Hepatocyte (in vitro differentiated cells): ENCODE measurements at regions not wholly inside any gene's neighbourhood (a gene's known extent, or its start where the extent isn't known, plus 50 kb on each side); places are given as distances from the start of the nearest gene placed in this dataset.
"Not testable (repeated sequence)": the region's sequence is repeated elsewhere in the genome, so short reads cannot be mapped to it uniquely, and the experiment has no call there.

Experiments used
- DNase-seq: peaks from one replicate; pipeline ENCODE4 v3.0.0-alpha.2; 2016; ENCODE audit warnings: low spot score
- H2AFZ ChIP-seq: fragments of 200-600 bp; sonication (generic); 2 replicates; pipeline ENCODE4 v1.6.0; 2016; ENCODE audit warnings: antibody characterized with exemption, mild to moderate bottlenecking
- H3K27ac ChIP-seq: fragments of 200-600 bp; sonication (generic); 2 replicates; pipeline ENCODE4 v1.5.1; 2016; ENCODE audit warnings: mild to moderate bottlenecking
- H3K27me3 ChIP-seq: fragments of 200-600 bp; sonication (generic); 2 replicates; pipeline ENCODE4 v1.6.1; 2016
- H3K36me3 ChIP-seq: fragments of 200-600 bp; sonication (generic); replicated peaks from 2 replicates; pipeline ENCODE4 v1.5.1; 2016; ENCODE audit warnings: low read depth; ENCODE audit not compliant: insufficient read depth
- H3K4me1 ChIP-seq: fragments of 200-600 bp; sonication (generic); 2 replicates; pipeline ENCODE4 v1.5.1; 2016; ENCODE audit warnings: mild to moderate bottlenecking, moderate library complexity; ENCODE audit not compliant: insufficient read depth
- H3K4me2 ChIP-seq: fragments of 200-600 bp; sonication (generic); 2 replicates; pipeline ENCODE4 v1.6.0; 2016
- H3K4me3 ChIP-seq: fragments of 200-600 bp; sonication (generic); 2 replicates; pipeline ENCODE4 v1.5.1; 2016; ENCODE audit warnings: mild to moderate bottlenecking
- H3K79me2 ChIP-seq: fragments of 200-600 bp; sonication (generic); 2 replicates; pipeline ENCODE4 v1.6.0; 2017; ENCODE audit warnings: mild to moderate bottlenecking
- H3K9me2 ChIP-seq: fragments of 200-600 bp; sonication (generic); replicated peaks from 2 replicates; pipeline ENCODE4 v1.6.0; 2017; ENCODE audit warnings: mild to moderate bottlenecking; ENCODE audit not compliant: insufficient read depth
- H3K9me3 ChIP-seq: fragments of 200-600 bp; sonication (generic); 2 replicates; pipeline ENCODE4 v1.5.1; 2016; ENCODE audit warnings: low read depth, mild to moderate bottlenecking
- H4K20me1 ChIP-seq: fragments of 200-600 bp; sonication (generic); 2 replicates; pipeline ENCODE4 v1.6.0; 2016; ENCODE audit warnings: mild to moderate bottlenecking; ENCODE audit not compliant: insufficient read depth, poor library complexity, severe bottlenecking
- CTCF ChIP-seq: fragments of 200-600 bp; sonication (generic); IDR thresholded peaks from 2 replicates; pipeline ENCODE4 v1.5.1; 2016; ENCODE audit warnings: antibody characterized with exemption, mild to moderate bottlenecking; ENCODE audit not compliant: poor library complexity
- EZH2 ChIP-seq: fragments of 200-600 bp; sonication (generic); IDR thresholded peaks from 2 replicates; pipeline ENCODE4 v1.6.1; 2016; ENCODE audit warnings: antibody characterized with exemption, mild to moderate bottlenecking, borderline replicate concordance
- EZH2phosphoT487 ChIP-seq: fragments of 200-600 bp; sonication (generic); IDR thresholded peaks from one replicate; pipeline ENCODE4 v1.6.1; 2018; ENCODE audit warnings: antibody characterized with exemption, mild to moderate bottlenecking, low read depth, moderate library complexity; ENCODE audit not compliant: unreplicated experiment, severe bottlenecking
- WGBS: methylation state at CpG from one replicate; pipeline ENCODE4 v1.1.6; 2016; ENCODE audit warnings: low lambda C conversion rate; ENCODE audit errors: missing lambda C conversion rate; 5-methylcytosine and 5-hydroxymethylcytosine counted together

GRCh38 chr6:86715676-86716075, 221.7 kb upstream of the HTR1E start:
- Histone ChIP-seq H3K4me1 (peaks cover 17% of the 10 kb centered on the region), H3K9me2 (no peaks in the 10 kb centered on the region), H3K4me3 (no peak overlapping the region), H3K27me3 (no peaks in the 10 kb centered on the region), H3K27ac (peak overlapping the region; percentile 65), H2AFZ (no peak overlapping the region), H4K20me1 (no peaks in the 10 kb centered on the region), H3K9me3 (no peaks in the 10 kb centered on the region), H3K4me2 (peak overlapping the region; percentile 41), H3K79me2 (no peaks in the 10 kb centered on the region), H3K36me3 (no peaks in the 10 kb centered on the region)
- DNase-seq = peak; percentile 65
- 17% methylated on average over 3 of the region's 3 CpGs for WGBS
- TF ChIP-seq EZH2 = no peak
- no peak for TF ChIP-seq CTCF
- TF ChIP-seq EZH2phosphoT487 = no peak

GRCh38 chr6:86712039-86712438, 225.3 kb upstream of the HTR1E start:
- no peaks in the 10 kb centered on the region for H3K27me3 ChIP-seq
- no peak for DNase-seq
- H3K4me2 ChIP-seq = no peak overlapping the region
- TF ChIP-seq CTCF (no peak), EZH2phosphoT487 (no peak), EZH2 (no peak)
- peaks cover 17% of the 10 kb centered on the region for H3K4me1 ChIP-seq
- no peaks in the 10 kb centered on the region for H3K79me2 ChIP-seq
- 28% methylated on average over 2 of the region's 2 CpGs for WGBS
- H3K4me3 ChIP-seq = no peak overlapping the region
- H3K9me2 ChIP-seq = no peaks in the 10 kb centered on the region
- no peaks in the 10 kb centered on the region for H3K9me3 ChIP-seq
- no peak overlapping the region for H2AFZ ChIP-seq
- no peak overlapping the region for H3K27ac ChIP-seq
- no peaks in the 10 kb centered on the region for H3K36me3 ChIP-seq
- H4K20me1 ChIP-seq = no peaks in the 10 kb centered on the region

- H3K4me3 ChIP-seq = no peak overlapping the region
- H3K4me2 ChIP-seq = no peak overlapping the region
- no peaks in the 10 kb centered on the region for H3K4me1 ChIP-seq
- H3K9me2 ChIP-seq = no peaks in the 10 kb centered on the region
- no peaks in the 10 kb centered on the region for H4K20me1 ChIP-seq
- no peaks in the 10 kb centered on the region for H3K79me2 ChIP-seq
- TF ChIP-seq EZH2 (no peak), CTCF (no peak), EZH2phosphoT487 (no peak)
- 50% methylated on average over 2 of the region's 2 CpGs for WGBS
- H3K36me3 ChIP-seq = no peaks in the 10 kb centered on the region
- no peak overlapping the region for H3K27ac ChIP-seq
- no peaks in the 10 kb centered on the region for H3K9me3 ChIP-seq
- DNase-seq = no peak
- no peaks in the 10 kb centered on the region for H3K27me3 ChIP-seq
- no peak overlapping the region for H2AFZ ChIP-seq
Measured at GRCh38 chr6:86707545-86708120, 229.7 kb upstream of the HTR1E start.

GRCh38 chr6:86706449-86706848, 230.9 kb upstream of the HTR1E start:
- TF ChIP-seq EZH2phosphoT487 (no peak), EZH2 (no peak), CTCF (no peak)
- Histone ChIP-seq H3K4me3 (no peak overlapping the region), H3K27me3 (no peaks in the 10 kb centered on the region), H3K4me2 (no peak overlapping the region), H3K36me3 (no peaks in the 10 kb centered on the region), H3K9me3 (no peaks in the 10 kb centered on the region), H2AFZ (no peak overlapping the region), H3K79me2 (no peaks in the 10 kb centered on the region), H3K4me1 (no peaks in the 10 kb centered on the region), H3K9me2 (no peaks in the 10 kb centered on the region), H4K20me1 (no peaks in the 10 kb centered on the region), H3K27ac (no peak overlapping the region)
- DNase-seq = no peak
- 89% methylated on average over 4 of the region's 4 CpGs for WGBS

- H3K79me2 ChIP-seq, H3K4me1 ChIP-seq, DNase-seq, H2AFZ ChIP-seq, H3K27me3 ChIP-seq, H3K4me2 ChIP-seq, H3K36me3 ChIP-seq, H3K4me3 ChIP-seq, H3K27ac ChIP-seq, H3K9me2 ChIP-seq, H3K9me3 ChIP-seq, H4K20me1 ChIP-seq: not testable (repeated sequence)
- WGBS = 92% methylated on average over 4 of the region's 4 CpGs
Measured at GRCh38 chr6:86701228-86701627, 236.1 kb upstream of the HTR1E start.
